ENCODE measurements at regions not wholly inside any gene's neighbourhood (a gene's known extent, or its start where the extent isn't known, plus 50 kb on each side); places are given as distances from the start of the nearest gene placed in this dataset.

DNA sequence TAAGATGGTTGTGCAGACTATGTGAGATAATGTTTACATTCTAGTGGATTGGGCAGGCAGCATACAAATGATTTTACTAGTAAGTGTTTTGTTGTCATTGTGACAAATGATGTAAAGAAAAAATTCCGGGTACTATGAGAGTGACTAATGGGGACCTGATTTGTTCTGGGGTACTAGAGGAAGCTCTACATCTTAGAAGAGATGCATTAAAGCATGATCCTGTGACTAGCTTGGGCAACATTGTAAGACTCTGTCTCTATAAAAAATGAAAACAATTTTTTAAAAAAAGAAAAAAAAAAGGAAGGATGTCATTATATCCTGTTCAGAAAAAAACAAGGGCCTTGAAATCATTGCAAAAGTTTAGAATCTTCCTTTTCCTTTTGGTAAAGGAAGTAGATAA lies 58.1 kb upstream of the MYRIP start:
- TF ChIP-seq, protein P1, sequence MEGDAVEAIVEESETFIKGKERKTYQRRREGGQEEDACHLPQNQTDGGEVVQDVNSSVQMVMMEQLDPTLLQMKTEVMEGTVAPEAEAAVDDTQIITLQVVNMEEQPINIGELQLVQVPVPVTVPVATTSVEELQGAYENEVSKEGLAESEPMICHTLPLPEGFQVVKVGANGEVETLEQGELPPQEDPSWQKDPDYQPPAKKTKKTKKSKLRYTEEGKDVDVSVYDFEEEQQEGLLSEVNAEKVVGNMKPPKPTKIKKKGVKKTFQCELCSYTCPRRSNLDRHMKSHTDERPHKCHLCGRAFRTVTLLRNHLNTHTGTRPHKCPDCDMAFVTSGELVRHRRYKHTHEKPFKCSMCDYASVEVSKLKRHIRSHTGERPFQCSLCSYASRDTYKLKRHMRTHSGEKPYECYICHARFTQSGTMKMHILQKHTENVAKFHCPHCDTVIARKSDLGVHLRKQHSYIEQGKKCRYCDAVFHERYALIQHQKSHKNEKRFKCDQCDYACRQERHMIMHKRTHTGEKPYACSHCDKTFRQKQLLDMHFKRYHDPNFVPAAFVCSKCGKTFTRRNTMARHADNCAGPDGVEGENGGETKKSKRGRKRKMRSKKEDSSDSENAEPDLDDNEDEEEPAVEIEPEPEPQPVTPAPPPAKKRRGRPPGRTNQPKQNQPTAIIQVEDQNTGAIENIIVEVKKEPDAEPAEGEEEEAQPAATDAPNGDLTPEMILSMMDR (conservative IDR thresholded peaks at IDR 0.05; ENCODE audit: low read depth in 2 of 2), result no peak
- TF ChIP-seq JUNB (IDR thresholded peaks at IDR 0.05; ENCODE audit: unreplicated experiment) (no peak), POLR2AphosphoS5 (IDR thresholded peaks at IDR 0.05; ENCODE audit: low read depth) (no peak), EZH2 (IDR thresholded peaks at IDR 0.05; ENCODE audit: low read depth, unreplicated experiment) (no peak), EZH2phosphoT487 (IDR thresholded peaks at IDR 0.05; ENCODE audit: unreplicated experiment) (no peak)
- TF ChIP-seq, protein P2, sequence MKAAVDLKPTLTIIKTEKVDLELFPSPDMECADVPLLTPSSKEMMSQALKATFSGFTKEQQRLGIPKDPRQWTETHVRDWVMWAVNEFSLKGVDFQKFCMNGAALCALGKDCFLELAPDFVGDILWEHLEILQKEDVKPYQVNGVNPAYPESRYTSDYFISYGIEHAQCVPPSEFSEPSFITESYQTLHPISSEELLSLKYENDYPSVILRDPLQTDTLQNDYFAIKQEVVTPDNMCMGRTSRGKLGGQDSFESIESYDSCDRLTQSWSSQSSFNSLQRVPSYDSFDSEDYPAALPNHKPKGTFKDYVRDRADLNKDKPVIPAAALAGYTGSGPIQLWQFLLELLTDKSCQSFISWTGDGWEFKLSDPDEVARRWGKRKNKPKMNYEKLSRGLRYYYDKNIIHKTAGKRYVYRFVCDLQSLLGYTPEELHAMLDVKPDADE (IDR thresholded peaks at IDR 0.05), result no peak
- TF ChIP-seq, protein P3, sequence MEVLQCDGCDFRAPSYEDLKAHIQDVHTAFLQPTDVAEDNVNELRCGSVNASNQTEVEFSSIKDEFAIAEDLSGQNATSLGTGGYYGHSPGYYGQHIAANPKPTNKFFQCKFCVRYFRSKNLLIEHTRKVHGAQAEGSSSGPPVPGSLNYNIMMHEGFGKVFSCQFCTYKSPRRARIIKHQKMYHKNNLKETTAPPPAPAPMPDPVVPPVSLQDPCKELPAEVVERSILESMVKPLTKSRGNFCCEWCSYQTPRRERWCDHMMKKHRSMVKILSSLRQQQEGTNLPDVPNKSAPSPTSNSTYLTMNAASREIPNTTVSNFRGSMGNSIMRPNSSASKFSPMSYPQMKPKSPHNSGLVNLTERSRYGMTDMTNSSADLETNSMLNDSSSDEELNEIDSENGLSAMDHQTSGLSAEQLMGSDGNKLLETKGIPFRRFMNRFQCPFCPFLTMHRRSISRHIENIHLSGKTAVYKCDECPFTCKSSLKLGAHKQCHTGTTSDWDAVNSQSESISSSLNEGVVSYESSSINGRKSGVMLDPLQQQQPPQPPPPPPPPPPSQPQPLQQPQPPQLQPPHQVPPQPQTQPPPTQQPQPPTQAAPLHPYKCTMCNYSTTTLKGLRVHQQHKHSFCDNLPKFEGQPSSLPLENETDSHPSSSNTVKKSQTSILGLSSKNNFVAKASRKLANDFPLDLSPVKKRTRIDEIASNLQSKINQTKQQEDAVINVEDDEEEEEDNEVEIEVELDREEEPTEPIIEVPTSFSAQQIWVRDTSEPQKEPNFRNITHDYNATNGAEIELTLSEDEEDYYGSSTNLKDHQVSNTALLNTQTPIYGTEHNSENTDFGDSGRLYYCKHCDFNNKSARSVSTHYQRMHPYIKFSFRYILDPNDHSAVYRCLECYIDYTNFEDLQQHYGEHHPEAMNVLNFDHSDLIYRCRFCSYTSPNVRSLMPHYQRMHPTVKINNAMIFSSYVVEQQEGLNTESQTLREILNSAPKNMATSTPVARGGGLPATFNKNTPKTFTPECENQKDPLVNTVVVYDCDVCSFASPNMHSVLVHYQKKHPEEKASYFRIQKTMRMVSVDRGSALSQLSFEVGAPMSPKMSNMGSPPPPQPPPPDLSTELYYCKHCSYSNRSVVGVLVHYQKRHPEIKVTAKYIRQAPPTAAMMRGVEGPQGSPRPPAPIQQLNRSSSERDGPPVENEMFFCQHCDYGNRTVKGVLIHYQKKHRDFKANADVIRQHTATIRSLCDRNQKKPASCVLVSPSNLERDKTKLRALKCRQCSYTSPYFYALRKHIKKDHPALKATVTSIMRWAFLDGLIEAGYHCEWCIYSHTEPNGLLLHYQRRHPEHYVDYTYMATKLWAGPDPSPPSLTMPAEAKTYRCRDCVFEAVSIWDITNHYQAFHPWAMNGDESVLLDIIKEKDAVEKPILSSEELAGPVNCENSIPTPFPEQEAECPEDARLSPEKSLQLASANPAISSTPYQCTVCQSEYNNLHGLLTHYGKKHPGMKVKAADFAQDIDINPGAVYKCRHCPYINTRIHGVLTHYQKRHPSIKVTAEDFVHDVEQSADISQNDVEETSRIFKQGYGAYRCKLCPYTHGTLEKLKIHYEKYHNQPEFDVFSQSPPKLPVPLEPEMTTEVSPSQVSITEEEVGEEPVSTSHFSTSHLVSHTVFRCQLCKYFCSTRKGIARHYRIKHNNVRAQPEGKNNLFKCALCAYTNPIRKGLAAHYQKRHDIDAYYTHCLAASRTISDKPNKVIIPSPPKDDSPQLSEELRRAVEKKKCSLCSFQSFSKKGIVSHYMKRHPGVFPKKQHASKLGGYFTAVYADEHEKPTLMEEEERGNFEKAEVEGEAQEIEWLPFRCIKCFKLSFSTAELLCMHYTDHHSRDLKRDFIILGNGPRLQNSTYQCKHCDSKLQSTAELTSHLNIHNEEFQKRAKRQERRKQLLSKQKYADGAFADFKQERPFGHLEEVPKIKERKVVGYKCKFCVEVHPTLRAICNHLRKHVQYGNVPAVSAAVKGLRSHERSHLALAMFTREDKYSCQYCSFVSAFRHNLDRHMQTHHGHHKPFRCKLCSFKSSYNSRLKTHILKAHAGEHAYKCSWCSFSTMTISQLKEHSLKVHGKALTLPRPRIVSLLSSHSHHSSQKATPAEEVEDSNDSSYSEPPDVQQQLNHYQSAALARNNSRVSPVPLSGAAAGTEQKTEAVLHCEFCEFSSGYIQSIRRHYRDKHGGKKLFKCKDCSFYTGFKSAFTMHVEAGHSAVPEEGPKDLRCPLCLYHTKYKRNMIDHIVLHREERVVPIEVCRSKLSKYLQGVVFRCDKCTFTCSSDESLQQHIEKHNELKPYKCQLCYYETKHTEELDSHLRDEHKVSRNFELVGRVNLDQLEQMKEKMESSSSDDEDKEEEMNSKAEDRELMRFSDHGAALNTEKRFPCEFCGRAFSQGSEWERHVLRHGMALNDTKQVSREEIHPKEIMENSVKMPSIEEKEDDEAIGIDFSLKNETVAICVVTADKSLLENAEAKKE (CRISPR knock-in tag; IDR thresholded peaks at IDR 0.05), result no peak
- TF ChIP-seq, protein P4, sequence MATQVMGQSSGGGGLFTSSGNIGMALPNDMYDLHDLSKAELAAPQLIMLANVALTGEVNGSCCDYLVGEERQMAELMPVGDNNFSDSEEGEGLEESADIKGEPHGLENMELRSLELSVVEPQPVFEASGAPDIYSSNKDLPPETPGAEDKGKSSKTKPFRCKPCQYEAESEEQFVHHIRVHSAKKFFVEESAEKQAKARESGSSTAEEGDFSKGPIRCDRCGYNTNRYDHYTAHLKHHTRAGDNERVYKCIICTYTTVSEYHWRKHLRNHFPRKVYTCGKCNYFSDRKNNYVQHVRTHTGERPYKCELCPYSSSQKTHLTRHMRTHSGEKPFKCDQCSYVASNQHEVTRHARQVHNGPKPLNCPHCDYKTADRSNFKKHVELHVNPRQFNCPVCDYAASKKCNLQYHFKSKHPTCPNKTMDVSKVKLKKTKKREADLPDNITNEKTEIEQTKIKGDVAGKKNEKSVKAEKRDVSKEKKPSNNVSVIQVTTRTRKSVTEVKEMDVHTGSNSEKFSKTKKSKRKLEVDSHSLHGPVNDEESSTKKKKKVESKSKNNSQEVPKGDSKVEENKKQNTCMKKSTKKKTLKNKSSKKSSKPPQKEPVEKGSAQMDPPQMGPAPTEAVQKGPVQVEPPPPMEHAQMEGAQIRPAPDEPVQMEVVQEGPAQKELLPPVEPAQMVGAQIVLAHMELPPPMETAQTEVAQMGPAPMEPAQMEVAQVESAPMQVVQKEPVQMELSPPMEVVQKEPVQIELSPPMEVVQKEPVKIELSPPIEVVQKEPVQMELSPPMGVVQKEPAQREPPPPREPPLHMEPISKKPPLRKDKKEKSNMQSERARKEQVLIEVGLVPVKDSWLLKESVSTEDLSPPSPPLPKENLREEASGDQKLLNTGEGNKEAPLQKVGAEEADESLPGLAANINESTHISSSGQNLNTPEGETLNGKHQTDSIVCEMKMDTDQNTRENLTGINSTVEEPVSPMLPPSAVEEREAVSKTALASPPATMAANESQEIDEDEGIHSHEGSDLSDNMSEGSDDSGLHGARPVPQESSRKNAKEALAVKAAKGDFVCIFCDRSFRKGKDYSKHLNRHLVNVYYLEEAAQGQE (IDR thresholded peaks at IDR 0.05; ENCODE audit: unreplicated experiment), result no peak

Measured in GM23338 (cell line).